Endothelial cell of umbilical vein (primary cell): ENCODE measurements at regions not wholly inside any gene's neighbourhood (a gene's known extent, or its start where the extent isn't known, plus 50 kb on each side); places are given as distances from the start of the nearest gene placed in this dataset.

ENCODE experiments used
- BruUV-seq: library from RNA; stranded (reverse); fragments of 400-500 nt; replicated peaks from 2 replicates; lab custom pipeline; 2021; lab: Mats Ljungman, UMichigan
- CTCF ChIA-PET: fragments of 300-600, 350-600 bp; sonication (Branson Sonifier 250); formaldehyde crosslinking; loops from one replicate; lab custom pipeline; 2021; ENCODE audit warnings: antibody characterized with exemption, inconsistent platforms; lab: Charles Lee
- POLR2A ChIA-PET: fragments of 300-600, 350-600 bp; sonication (Branson Sonifier 250); formaldehyde crosslinking; loops from one replicate; lab custom pipeline; 2021; ENCODE audit warnings: antibody characterized with exemption, inconsistent platforms; lab: Charles Lee
- DNase-seq: peaks from one replicate; pipeline ENCODE4 v3.0.0-alpha.2; 2011; ENCODE audit warnings: low read depth, low spot score
- FAIRE-seq: peaks from 2 replicates; lab custom pipeline; 2011; peaks lifted over from hg19 to GRCh38; lab: Jason Lieb, UNC
- H2AFZ ChIP-seq: 2 replicates; pipeline ENCODE4 v1.6.0; 2012; ENCODE audit warnings: low read depth, low read length, control low read depth, inconsistent platforms
- H3K27ac ChIP-seq: 2 replicates; pipeline ENCODE4 v1.5.1; 2011; ENCODE audit warnings: low read depth, mild to moderate bottlenecking, control low read depth, low read length, moderate library complexity; ENCODE audit not compliant: insufficient read depth
- H3K27me3 ChIP-seq, 2 experiments: 2 replicates each; pipeline versions ENCODE4 v1.6.0 to v1.6.1; 2011; ENCODE audit warnings: low read length in 2 of 2, mixed read lengths in 1 of 2; ENCODE audit not compliant: control insufficient read depth in 2 of 2, insufficient read depth in 2 of 2
- H3K36me3 ChIP-seq, 2 experiments: 2 replicates in 1 of 2; 3 replicates in 1 of 2; pipeline ENCODE4 v1.5.1; 2011; ENCODE audit warnings: low read length in 2 of 2, mild to moderate bottlenecking in 1 of 2, moderate library complexity in 1 of 2; ENCODE audit not compliant: control insufficient read depth in 2 of 2, insufficient read depth in 2 of 2; ENCODE audit errors: extremely low read depth in 1 of 2
- H3K4me1 ChIP-seq: 3 replicates; pipeline ENCODE4 v1.5.1; 2011; ENCODE audit warnings: mild to moderate bottlenecking, low read length; ENCODE audit not compliant: control insufficient read depth, insufficient read depth; ENCODE audit errors: extremely low read depth
- H3K4me2 ChIP-seq: 2 replicates; pipeline ENCODE4 v1.6.1; 2011; ENCODE audit warnings: low read length, control low read depth, mixed read lengths; ENCODE audit not compliant: insufficient read depth
- H3K4me3 ChIP-seq, 3 experiments: fragments of 200-600 bp in 1 of 3; sonication (generic), shearing (Covaris generic) in 1 of 3; replicated peaks in 1 of 3; 2 replicates each; pipeline ENCODE4 v1.5.1; 2011 to 2016; ENCODE audit warnings: control low read depth in 3 of 3, low read length in 3 of 3, mild to moderate bottlenecking in 2 of 3, inconsistent platforms in 1 of 3, low read depth in 1 of 3, moderate library complexity in 1 of 3; ENCODE audit not compliant: insufficient read depth in 1 of 3
- H3K79me2 ChIP-seq: 2 replicates; pipeline ENCODE4 v1.6.0; 2012; ENCODE audit warnings: low read length, inconsistent platforms; ENCODE audit not compliant: control insufficient read depth, insufficient read depth
- H3K9ac ChIP-seq: replicated peaks from 2 replicates; pipeline ENCODE3; 2011; ENCODE audit warnings: low read length, control low read depth; ENCODE audit not compliant: insufficient read depth; ENCODE audit errors: extremely low read depth
- H3K9me1 ChIP-seq: replicated peaks from 3 replicates; pipeline ENCODE4 v1.6.0; 2011; ENCODE audit warnings: mild to moderate bottlenecking, low read length; ENCODE audit not compliant: control insufficient read depth, insufficient read depth; ENCODE audit errors: extremely low read depth
- H3K9me3 ChIP-seq: replicated peaks from 2 replicates; pipeline ENCODE4 v1.5.1; 2012; ENCODE audit warnings: low read length, inconsistent platforms; ENCODE audit not compliant: control insufficient read depth, insufficient read depth
- H4K20me1 ChIP-seq: replicated peaks from 2 replicates; pipeline ENCODE3; 2011; ENCODE audit warnings: mild to moderate bottlenecking, low read length; ENCODE audit not compliant: control insufficient read depth, insufficient read depth; ENCODE audit errors: extremely low read depth
- CTCF ChIP-seq, 2 donors: IDR thresholded peaks; 1 replicate in 1 of 2; 2 replicates in 1 of 2; pipeline ENCODE4 v1.5.1; 2011; ENCODE audit warnings: low read length in 2 of 2, mild to moderate bottlenecking in 2 of 2, moderate library complexity in 2 of 2, control low read depth in 1 of 2, inconsistent platforms in 1 of 2, low read depth in 1 of 2; ENCODE audit not compliant: insufficient read depth in 1 of 2; ENCODE audit errors: extremely low read depth in 1 of 2
- EZH2 ChIP-seq: IDR thresholded peaks from 2 replicates; pipeline ENCODE4 v1.6.1; 2012; ENCODE audit warnings: borderline replicate concordance, low read depth, mild to moderate bottlenecking, moderate library complexity, low read length, inconsistent platforms; ENCODE audit not compliant: severe bottlenecking
- FOS ChIP-seq: IDR thresholded peaks from 2 replicates; pipeline ENCODE4 v1.6.1; 2011; ENCODE audit warnings: mild to moderate bottlenecking, low read length, moderate library complexity, borderline replicate concordance; ENCODE audit not compliant: insufficient read depth
- GATA2 ChIP-seq: IDR thresholded peaks from 2 replicates; pipeline ENCODE4 v1.7.0; 2011; ENCODE audit warnings: low read depth, mild to moderate bottlenecking, moderate library complexity, mixed read lengths, low read length; ENCODE audit not compliant: insufficient read length, insufficient read depth
- JUN ChIP-seq: IDR thresholded peaks from 2 replicates; pipeline ENCODE4 v1.6.1; 2011; ENCODE audit warnings: borderline replicate concordance, low read depth; ENCODE audit not compliant: insufficient read length, insufficient read depth
- MAX ChIP-seq: IDR thresholded peaks from 2 replicates; pipeline ENCODE4 v1.6.1; 2011; ENCODE audit not compliant: insufficient read depth, insufficient read length
- MYC ChIP-seq: IDR thresholded peaks from one replicate; pipeline ENCODE4 v1.6.1; 2011; ENCODE audit warnings: mild to moderate bottlenecking, low read depth, low read length
- POLR2A ChIP-seq: IDR thresholded peaks from 2 replicates; pipeline ENCODE4 v1.6.1; 2012; ENCODE audit warnings: low read depth, mild to moderate bottlenecking, control low read depth, low read length
- POLR2AphosphoS5 ChIP-seq: IDR thresholded peaks from 2 replicates; pipeline ENCODE4 v1.6.1; 2012; ENCODE audit warnings: low read depth, mild to moderate bottlenecking, control low read depth, low read length, moderate library complexity; ENCODE audit not compliant: insufficient read depth
- dilution Hi-C: fragments of 300-500 bp; cut with MboI; formaldehyde crosslinking; loops from one replicate; pipeline ENCODE4 v1.15.0; 2019; ENCODE audit warnings: low sequenced_read_pairs; ENCODE audit not compliant: extremely low pct_ligation_motif_present
- intact Hi-C: fragments of 100-400 bp; cut with micrococcal nuclease; formaldehyde crosslinking; loops from one replicate; pipeline ENCODE4 v1.10.0; 2022

GRCh38 chr6:153727885-153728284, 311.2 kb upstream of the OPRM1 start:
- dilution Hi-C loops: no loop called here

GRCh38 chr6:153725456-153725855, 313.6 kb upstream of the OPRM1 start:
- H3K9me1 ChIP-seq: no peaks in the 10 kb centered on the region
- ChIA-PET CTCF (no interaction called here), POLR2A (no interaction called here)
- no peak overlapping the region for H3K9ac ChIP-seq
- dilution Hi-C loops: no loop called here
- H3K4me1 ChIP-seq: no peaks in the 10 kb centered on the region
- TF ChIP-seq MYC: no peak
- no peak for TF ChIP-seq FOS
- TF ChIP-seq EZH2: no peak
- TF ChIP-seq POLR2A: no peak
- TF ChIP-seq GATA2: no peak
- TF ChIP-seq MAX: no peak
- TF ChIP-seq CTCF (IDR thresholded peaks at IDR 0.05; ENCODE audit: extremely low read depth in 1 of 2, insufficient read depth in 1 of 2, low read depth in 1 of 2, low read length in 2 of 2): no peak
- no peak for TF ChIP-seq POLR2AphosphoS5
- intact Hi-C loops: no loop called here
- H3K36me3 ChIP-seq: no peaks in the 10 kb centered on the region
- no TSS peak for BruUV-seq
- H3K79me2 ChIP-seq: no peaks in the 10 kb centered on the region
- H2AFZ ChIP-seq: no peak overlapping the region
- no peaks in the 10 kb centered on the region for H4K20me1 ChIP-seq
- DNase-seq (no peak), FAIRE-seq (no peak)
- H3K9me3 ChIP-seq: peaks cover 2% of the 10 kb centered on the region
- no peak overlapping the region for H3K4me3 ChIP-seq
- H3K27me3 ChIP-seq: no peaks in the 10 kb centered on the region
- no peak overlapping the region for H3K4me2 ChIP-seq
- no peak overlapping the region for H3K27ac ChIP-seq

More at GRCh38 chr6:153727885-153728284, 311.2 kb upstream of the OPRM1 start:
- H3K4me1 ChIP-seq: no peaks in the 10 kb centered on the region
- POLR2A ChIA-PET: no interaction called here
- no peaks in the 10 kb centered on the region for H3K27me3 ChIP-seq
- H3K36me3 ChIP-seq: no peaks in the 10 kb centered on the region
- H3K79me2 ChIP-seq: no peaks in the 10 kb centered on the region
- H3K4me2 ChIP-seq: no peak overlapping the region
- DNase-seq (no peak), FAIRE-seq (no peak)
- no peak overlapping the region for H3K9ac ChIP-seq
- no peak overlapping the region for H3K27ac ChIP-seq
- BruUV-seq: no TSS peak
- no peaks in the 10 kb centered on the region for H3K9me1 ChIP-seq
- intact Hi-C loops: no loop called here
- H4K20me1 ChIP-seq: no peaks in the 10 kb centered on the region
- CTCF ChIA-PET: no interaction called here
- H3K9me3 ChIP-seq: no peaks in the 10 kb centered on the region
- H2AFZ ChIP-seq: no peak overlapping the region
- H3K4me3 ChIP-seq: no peak overlapping the region
- TF ChIP-seq EZH2 (no peak), POLR2A (no peak), JUN (no peak)
